HepG2 (cell line): ENCODE measurements at regions not wholly inside any gene's neighbourhood (a gene's known extent, or its start where the extent isn't known, plus 50 kb on each side); places are given as distances from the start of the nearest gene placed in this dataset.

Experiments
- ATAC-seq: fragments of 200-7000 bp; cut with Tn5 transposase; 3 replicates; pipeline ENCODE4 v1.9.1; 2020; ENCODE audit warnings: mild to moderate bottlenecking, moderate library complexity
- BruUV-seq: library from RNA; stranded (reverse); fragments of 400-500 nt; replicated peaks from 2 replicates; lab custom pipeline; 2021; lab: Mats Ljungman, UMichigan
- CTCF ChIA-PET: fragments of 300-600 bp; formaldehyde crosslinking; extraction: SDS; loops from one replicate; lab custom pipeline; 2021; ENCODE audit warnings: low total read pairs, inconsistent platforms, low intra/inter-chr PET ratio; lab: Yijun Ruan, JAX
- POLR2A ChIA-PET: fragments of 350-600 bp; sonication (Branson Sonifier 250); formaldehyde crosslinking; loops from one replicate; lab custom pipeline; 2020; ENCODE audit warnings: antibody characterized with exemption, inconsistent platforms; lab: Yijun Ruan, JAX
- DNase-seq: peaks from one replicate; pipeline ENCODE4 v3.0.0-alpha.2; 2015; ENCODE audit warnings: low spot score
- FAIRE-seq: peaks from 3 replicates; lab custom pipeline; 2011; peaks lifted over from hg19 to GRCh38; lab: Jason Lieb, UNC
- H2AFZ ChIP-seq: one replicate; pipeline ENCODE4 v1.6.1; 2011; ENCODE audit warnings: low read length, inconsistent platforms
- H3K27ac ChIP-seq: fragments of 300-600 bp; 3 replicates; pipeline ENCODE4 v1.8.0; 2011; ENCODE audit warnings: mixed run types, mild to moderate bottlenecking, mixed read lengths, low read length, inconsistent platforms; ENCODE audit not compliant: insufficient read depth; ENCODE audit errors: extremely low read length
- H3K27me3 ChIP-seq, 2 experiments: fragments of 200-600 bp in 1 of 2; 2 replicates in 1 of 2; 3 replicates in 1 of 2; pipeline versions ENCODE4 v1.6.0 to v1.8.0; 2011; ENCODE audit warnings: low read length in 2 of 2, mild to moderate bottlenecking in 2 of 2, moderate library complexity in 2 of 2, inconsistent platforms in 1 of 2; ENCODE audit not compliant: insufficient read depth in 2 of 2, control insufficient read depth in 1 of 2
- H3K36me3 ChIP-seq, 2 experiments: fragments of 200-600 bp in 1 of 2; replicated peaks in 1 of 2; 2 replicates in 1 of 2; 3 replicates in 1 of 2; pipeline versions ENCODE4 v1.5.1 to v1.8.0; 2011; ENCODE audit warnings: low read length in 2 of 2, inconsistent platforms in 1 of 2; ENCODE audit not compliant: insufficient read depth in 2 of 2, control insufficient read depth in 1 of 2
- H3K4me1 ChIP-seq: 2 replicates; pipeline ENCODE4 v1.5.1; 2012; ENCODE audit warnings: low read length, inconsistent platforms; ENCODE audit not compliant: insufficient read depth
- H3K4me2 ChIP-seq: 2 replicates; pipeline ENCODE4 v1.6.0; 2011; ENCODE audit warnings: low read depth, low read length, inconsistent platforms
- H3K4me3 ChIP-seq, 3 experiments: fragments of 200-600 bp in 1 of 3; sonication (generic), shearing (Covaris generic) in 1 of 3; replicated peaks in 1 of 3; 2 replicates each; pipeline ENCODE4 v1.5.1; 2011 to 2016; ENCODE audit warnings: low read length in 3 of 3, inconsistent platforms in 2 of 3, low read depth in 2 of 3, mild to moderate bottlenecking in 2 of 3, control low read depth in 1 of 3, mixed read lengths in 1 of 3; ENCODE audit not compliant: insufficient read depth in 1 of 3
- H3K79me2 ChIP-seq: one replicate; pipeline ENCODE4 v1.6.1; 2011; ENCODE audit warnings: low read length, inconsistent platforms; ENCODE audit not compliant: insufficient read depth
- H3K9ac ChIP-seq: 2 replicates; pipeline ENCODE4 v1.6.0; 2011; ENCODE audit warnings: mild to moderate bottlenecking, low read depth, low read length, inconsistent platforms; ENCODE audit not compliant: insufficient read depth
- H3K9me3 ChIP-seq: 2 replicates; pipeline ENCODE4 v1.5.1; 2012; ENCODE audit warnings: mild to moderate bottlenecking, low read length
- H4K20me1 ChIP-seq: 2 replicates; pipeline ENCODE4 v1.6.0; 2011; ENCODE audit warnings: inconsistent platforms, mild to moderate bottlenecking, low read length, moderate library complexity; ENCODE audit not compliant: insufficient read depth
- HBP1 ChIP-seq: IDR thresholded peaks from 2 replicates; pipeline ENCODE4 v1.6.1; 2016; ENCODE audit warnings: low read depth, control low read depth
- HNRNPUL1 ChIP-seq: fragments of 200-400 bp; formaldehyde crosslinking; IDR thresholded peaks from 2 replicates; pipeline ENCODE4 v1.6.1; 2017; ENCODE audit warnings: low read depth, mild to moderate bottlenecking, low read length, moderate library complexity
- MAFK ChIP-seq, 2 experiments: IDR thresholded peaks in 1 of 2; conservative IDR thresholded peaks in 1 of 2; 2 replicates each; pipeline ENCODE4 v1.6.1; 2011; ENCODE audit warnings: improper control_type of control experiment in 2 of 2, low read length in 2 of 2
- MYPOP ChIP-seq: sonication (generic); formaldehyde crosslinking; IDR thresholded peaks from 2 replicates; pipeline ENCODE4 v1.8.1; 2023; ENCODE audit warnings: mild to moderate bottlenecking, moderate library complexity, missing genetic modification reagents
- PLRG1 ChIP-seq: fragments of 450-650 bp; conservative IDR thresholded peaks from 2 replicates; pipeline ENCODE4 v1.6.1; 2016
- TBX3 ChIP-seq: fragments of 450-650 bp; IDR thresholded peaks from 2 replicates; pipeline ENCODE4 v1.6.1; 2017; ENCODE audit warnings: antibody characterized with exemption, mild to moderate bottlenecking, inconsistent platforms, borderline replicate concordance
- TP53 ChIP-seq: sonication (generic); formaldehyde crosslinking; conservative IDR thresholded peaks from 2 replicates; pipeline ENCODE4 v1.4.0; 2020; ENCODE audit warnings: missing genetic modification reagents
- USF2 ChIP-seq, 2 experiments: sonication (generic) in 1 of 2; formaldehyde crosslinking in 1 of 2; IDR thresholded peaks; 2 replicates each; pipeline versions ENCODE4 v1.5.1 to v1.6.1; 2011 to 2020; ENCODE audit warnings: borderline replicate concordance in 1 of 2, low read depth in 1 of 2, low read length in 1 of 2, mild to moderate bottlenecking in 1 of 2, missing genetic modification reagents in 1 of 2, moderate library complexity in 1 of 2
- ZBTB7B ChIP-seq: sonication (generic); formaldehyde crosslinking; IDR thresholded peaks from 2 replicates; pipeline ENCODE4 v1.4.0; 2020; ENCODE audit warnings: missing genetic modification reagents
- ZFP62 ChIP-seq: sonication (generic); formaldehyde crosslinking; IDR thresholded peaks from 2 replicates; pipeline ENCODE4 v1.4.0; 2020; ENCODE audit warnings: missing genetic modification reagents
- ZNF326 ChIP-seq: sonication (generic); formaldehyde crosslinking; IDR thresholded peaks from 2 replicates; pipeline ENCODE4 v1.4.0; 2020; ENCODE audit warnings: missing genetic modification reagents, borderline replicate concordance
- WGBS: methylation state at CpG from one replicate; pipeline ENCODE4 v1.1.6; 2017; ENCODE audit warnings: low lambda C conversion rate; 5-methylcytosine and 5-hydroxymethylcytosine counted together
- in situ Hi-C: cut with HindIII; loops from 2 replicates; pipeline ENCODE4 v1.10.0; 2017; ENCODE audit warnings: low pct_unique_long_range_greater_than_20kb; ENCODE audit not compliant: extremely low pct_ligation_motif_present
- intact Hi-C: fragments of 100-400 bp; cut with micrococcal nuclease; formaldehyde crosslinking; loops from one replicate; pipeline ENCODE4 v1.10.0; 2022; ENCODE audit not compliant: unreplicated experiment

- TF ChIP-seq USF2 (IDR thresholded peaks at IDR 0.05; ENCODE audit: low read depth, low read length) (no peak), USF2 (CRISPR knock-in tag; IDR thresholded peaks at IDR 0.05; ENCODE audit: borderline replicate concordance) (no peak), MAFK (conservative IDR thresholded peaks at IDR 0.05 in 1 of 2, IDR thresholded peaks at IDR 0.05 in 1 of 2; ENCODE audit: low read length in 2 of 2) (no peak), PLRG1 (no peak), ZNF326 (no peak), ZBTB7B (CRISPR knock-in tag) (no peak), MYPOP (no peak)
These were observed 832.8 kb upstream of the ID2 start (continued) for GRCh38 chr2:7849027-7849426.

- Histone ChIP-seq H3K27me3 (no peaks in the 10 kb centered on the region; a peak in 1 of 5 replicates), H4K20me1 (no peaks in the 10 kb centered on the region), H3K4me1 (peaks cover 16% of the 10 kb centered on the region; the same call in 1 of the 2 replicates), H3K79me2 (no peaks in the 10 kb centered on the region), H3K9me3 (no peaks in the 10 kb centered on the region), H3K9ac (no peak overlapping the region), H2AFZ (no peak overlapping the region), H3K4me3 (no peak overlapping the region), H3K27ac (no peak overlapping the region), H3K36me3 (no peaks in the 10 kb centered on the region), H3K4me2 (no peak overlapping the region)
- no peak for FAIRE-seq
- no peak for DNase-seq
- CTCF ChIA-PET = no interaction called here
- POLR2A ChIA-PET = no interaction called here
- WGBS = 75% methylated on average over 5 of the region's 5 CpGs
- TF ChIP-seq HNRNPUL1 = no peak
- TF ChIP-seq TBX3 = no peak
- no peak for TF ChIP-seq TP53 (CRISPR knock-in tag)
- no peak for TF ChIP-seq ZFP62 (CRISPR knock-in tag)
- no peak for TF ChIP-seq HBP1 (CRISPR knock-in tag)
- in situ Hi-C loops = no loop called here
- BruUV-seq = no TSS peak
- intact Hi-C loops = no loop called here
- no peak for ATAC-seq
These were observed 832.3 kb upstream of the ID2 start for GRCh38 chr2:7849531-7849930.
